Astrocyte (in vitro differentiated cells and primary cell): ENCODE measurements at regions not wholly inside any gene's neighbourhood (a gene's known extent, or its start where the extent isn't known, plus 50 kb on each side); places are given as distances from the start of the nearest gene placed in this dataset.

Source experiments
- DNase-seq: peaks from one replicate; pipeline ENCODE4 v3.0.0-alpha.2; 2010; ENCODE audit warnings: low read depth
- FAIRE-seq: peaks from 2 replicates; lab custom pipeline; 2011; peaks lifted over from hg19 to GRCh38; lab: Jason Lieb, UNC
- H2AFZ ChIP-seq: 2 replicates; pipeline ENCODE4 v1.6.0; 2012; ENCODE audit warnings: low read depth, low read length, inconsistent platforms
- H3K27ac ChIP-seq: 2 replicates; pipeline ENCODE4 v1.5.1; 2011; ENCODE audit warnings: low read depth, low read length, inconsistent platforms
- H3K27me3 ChIP-seq: 2 replicates; pipeline ENCODE4 v1.6.0; 2011; ENCODE audit warnings: low read length, inconsistent platforms; ENCODE audit not compliant: insufficient read depth
- H3K36me3 ChIP-seq: 2 replicates; pipeline ENCODE4 v1.5.1; 2011; ENCODE audit warnings: low read length, inconsistent platforms; ENCODE audit not compliant: insufficient read depth
- H3K4me1 ChIP-seq: 2 replicates; pipeline ENCODE4 v1.5.1; 2011; ENCODE audit warnings: low read length, inconsistent platforms; ENCODE audit not compliant: insufficient read depth
- H3K4me2 ChIP-seq: 2 replicates; pipeline ENCODE4 v1.6.0; 2012; ENCODE audit warnings: low read length, inconsistent platforms
- H3K4me3 ChIP-seq: 2 replicates; pipeline ENCODE4 v1.5.1; 2011; ENCODE audit warnings: low read depth, mild to moderate bottlenecking, low read length, inconsistent platforms; ENCODE audit not compliant: insufficient read depth
- H3K79me2 ChIP-seq: 2 replicates; pipeline ENCODE4 v1.6.0; 2012; ENCODE audit warnings: mild to moderate bottlenecking, low read length, inconsistent platforms; ENCODE audit not compliant: insufficient read depth
- H3K9ac ChIP-seq: 2 replicates; pipeline ENCODE4 v1.6.0; 2012; ENCODE audit warnings: mild to moderate bottlenecking, low read length, inconsistent platforms
- H3K9me3 ChIP-seq: 2 replicates; pipeline ENCODE4 v1.5.1; 2012; ENCODE audit warnings: low read depth, mild to moderate bottlenecking, low read length, inconsistent platforms; ENCODE audit not compliant: insufficient read depth
- H4K20me1 ChIP-seq: 2 replicates; pipeline ENCODE4 v1.6.0; 2012; ENCODE audit warnings: low read length, inconsistent platforms; ENCODE audit not compliant: insufficient read depth
- H3K27ac Mint-ChIP-seq: one replicate; pipeline ENCODE4 v1.8.0; 2021; ENCODE audit warnings: mild to moderate bottlenecking, mixed read lengths; ENCODE audit not compliant: unreplicated experiment
- H3K27me3 Mint-ChIP-seq: one replicate; pipeline ENCODE4 v1.8.0; 2021; ENCODE audit warnings: low read depth, mixed read lengths; ENCODE audit not compliant: unreplicated experiment
- H3K36me3 Mint-ChIP-seq: one replicate; pipeline ENCODE4 v1.8.0; 2021; ENCODE audit warnings: low read depth, mixed read lengths; ENCODE audit not compliant: unreplicated experiment
- H3K4me1 Mint-ChIP-seq: one replicate; pipeline ENCODE4 v1.8.0; 2021; ENCODE audit warnings: low read depth, mixed read lengths; ENCODE audit not compliant: unreplicated experiment
- H3K4me3 Mint-ChIP-seq: one replicate; pipeline ENCODE4 v1.8.0; 2021; ENCODE audit warnings: mild to moderate bottlenecking, moderate library complexity, mixed read lengths; ENCODE audit not compliant: unreplicated experiment
- H3K9me3 Mint-ChIP-seq: one replicate; pipeline ENCODE4 v1.8.0; 2021; ENCODE audit warnings: mild to moderate bottlenecking, mixed read lengths; ENCODE audit not compliant: unreplicated experiment
- CTCF ChIP-seq: IDR thresholded peaks from 2 replicates; pipeline ENCODE4 v1.5.1; 2011; ENCODE audit warnings: low read depth, mild to moderate bottlenecking, inconsistent platforms, low read length, moderate library complexity; ENCODE audit not compliant: insufficient read depth
- EZH2 ChIP-seq: IDR thresholded peaks from 2 replicates; pipeline ENCODE4 v1.6.1; 2012; ENCODE audit warnings: mild to moderate bottlenecking, low read length, inconsistent platforms; ENCODE audit not compliant: insufficient read depth

DNA sequence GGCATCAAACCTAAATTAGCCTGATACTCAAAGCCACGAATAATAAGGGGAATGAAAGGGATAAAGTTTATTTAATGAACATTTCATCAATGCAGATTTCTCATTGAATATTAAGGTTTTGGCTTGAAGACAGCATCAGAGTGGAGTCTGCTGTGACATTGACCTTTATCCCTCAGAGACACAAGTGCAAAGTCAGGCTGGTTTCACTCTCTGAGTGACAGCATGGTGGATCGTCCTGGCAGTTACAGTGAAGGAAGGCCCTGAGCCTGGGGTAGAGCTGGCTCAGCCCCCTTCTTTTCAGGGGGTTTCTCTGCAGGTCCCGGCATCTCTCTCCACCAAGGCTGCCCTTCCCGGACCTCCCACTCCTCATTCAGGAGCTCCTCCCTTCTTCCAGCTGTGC is 503.1 kb downstream of the PREX1 start:
- Histone ChIP-seq H3K27ac (no peak overlapping the region), H3K4me3 (no peak overlapping the region), H3K9me3 (no peaks in the 10 kb centered on the region), H3K79me2 (no peaks in the 10 kb centered on the region), H3K4me2 (no peak overlapping the region), H3K4me1 (peaks cover 1% of the 10 kb centered on the region), H4K20me1 (no peaks in the 10 kb centered on the region), H3K27me3 (no peaks in the 10 kb centered on the region), H2AFZ (no peak overlapping the region), H3K36me3 (no peaks in the 10 kb centered on the region), H3K9ac (no peak overlapping the region)
- Mint-ChIP-seq H3K27me3 (peaks cover 36% of the 10 kb centered on the region), H3K36me3 (no peaks in the 10 kb centered on the region), H3K4me1 (peaks cover 4% of the 10 kb centered on the region), H3K9me3 (no peaks in the 10 kb centered on the region), H3K27ac (no peak overlapping the region), H3K4me3 (no peak overlapping the region)
- no peak for TF ChIP-seq CTCF
- TF ChIP-seq EZH2: no peak
- DNase-seq (no peak), FAIRE-seq (no peak)

- DNase-seq (no peak), FAIRE-seq (no peak)
- Histone ChIP-seq H3K27ac (no peak overlapping the region), H3K79me2 (no peaks in the 10 kb centered on the region), H4K20me1 (no peaks in the 10 kb centered on the region), H3K4me3 (no peak overlapping the region), H3K9me3 (no peaks in the 10 kb centered on the region), H3K4me1 (no peaks in the 10 kb centered on the region), H3K4me2 (no peak overlapping the region), H3K27me3 (peaks cover 8% of the 10 kb centered on the region), H3K9ac (no peak overlapping the region), H2AFZ (no peak overlapping the region), H3K36me3 (no peaks in the 10 kb centered on the region)
- H3K4me1 Mint-ChIP-seq: peaks cover 4% of the 10 kb centered on the region
- H3K27ac Mint-ChIP-seq: no peak overlapping the region
- no peak overlapping the region for H3K4me3 Mint-ChIP-seq
- H3K27me3 Mint-ChIP-seq: peaks cover 37% of the 10 kb centered on the region
- no peaks in the 10 kb centered on the region for H3K36me3 Mint-ChIP-seq
- no peak for TF ChIP-seq EZH2
- TF ChIP-seq CTCF: no peak
- H3K9me3 Mint-ChIP-seq: no peaks in the 10 kb centered on the region
These were observed 506.5 kb downstream of the PREX1 start for GRCh38 chr20:48321271-48321670.

GRCh38 chr20:48319943-48320584 is 507.7 kb downstream of the PREX1 start:
- DNase-seq (no peak), FAIRE-seq (no peak)
- H3K4me1 Mint-ChIP-seq: peaks cover 4% of the 10 kb centered on the region
- no peak overlapping the region for H3K4me3 ChIP-seq
- H3K27ac ChIP-seq: no peak overlapping the region
- no peak for TF ChIP-seq EZH2
- H3K27me3 Mint-ChIP-seq: peaks cover 28% of the 10 kb centered on the region
- no peaks in the 10 kb centered on the region for H3K36me3 ChIP-seq
- H4K20me1 ChIP-seq: no peaks in the 10 kb centered on the region
- H3K4me3 Mint-ChIP-seq: no peak overlapping the region
- H3K36me3 Mint-ChIP-seq: no peaks in the 10 kb centered on the region
- no peaks in the 10 kb centered on the region for H3K79me2 ChIP-seq
- H3K4me2 ChIP-seq: no peak overlapping the region
- no peaks in the 10 kb centered on the region for H3K9me3 ChIP-seq
- no peaks in the 10 kb centered on the region for H3K9me3 Mint-ChIP-seq
- H2AFZ ChIP-seq: no peak overlapping the region
- peak overlapping the region; percentile 92 for H3K27ac Mint-ChIP-seq
- H3K27me3 ChIP-seq: peaks cover 8% of the 10 kb centered on the region
- no peak overlapping the region for H3K9ac ChIP-seq
- no peaks in the 10 kb centered on the region for H3K4me1 ChIP-seq
